BLaER1 treated with 17β-estradiol and CSF1 and Interleukin-3, amounts not matched to agents 10 nM and 100 nM (cell line): ENCODE measurements at regions not wholly inside any gene's neighbourhood (a gene's known extent, or its start where the extent isn't known, plus 50 kb on each side); places are given as distances from the start of the nearest gene placed in this dataset.
"Not testable (repeated sequence)": the region's sequence is repeated elsewhere in the genome, so short reads cannot be mapped to it uniquely, and the experiment has no call there.

Experiments used
- H3K27ac ChIP-seq, 11 experiments: shearing (Covaris generic); formaldehyde crosslinking; 2 replicates each; pipeline ENCODE4 v1.8.1; 2022
- H3K27me3 ChIP-seq, 11 experiments: shearing (Covaris generic); formaldehyde crosslinking; 2 replicates each; pipeline ENCODE4 v1.8.1; 2022
- H3K36me3 ChIP-seq, 11 experiments: shearing (Covaris generic); formaldehyde crosslinking; 2 replicates each; pipeline ENCODE4 v1.8.1; 2022
- H3K4me1 ChIP-seq, 10 experiments: shearing (Covaris generic); formaldehyde crosslinking; 2 replicates each; pipeline ENCODE4 v1.8.1; 2022
- H3K4me2 ChIP-seq, 11 experiments: shearing (Covaris generic); formaldehyde crosslinking; 2 replicates each; pipeline ENCODE4 v1.8.1; 2022
- H3K4me3 ChIP-seq, 10 experiments: shearing (Covaris generic); formaldehyde crosslinking; 2 replicates each; pipeline ENCODE4 v1.8.1; 2022
- H3K9ac ChIP-seq, 11 experiments: shearing (Covaris generic); formaldehyde crosslinking; 2 replicates each; pipeline ENCODE4 v1.8.1; 2022
- H3K9me3 ChIP-seq, 11 experiments: shearing (Covaris generic); formaldehyde crosslinking; replicated peaks in 1 of 11; 2 replicates each; pipeline ENCODE4 v1.8.1; 2022
- H4K20me1 ChIP-seq, 11 experiments: shearing (Covaris generic); formaldehyde crosslinking; 2 replicates each; pipeline ENCODE4 v1.8.1; 2022
- Cebpa-rat ChIP-seq, 11 experiments: shearing (Covaris generic); IDR thresholded peaks; 2 replicates each; pipeline ENCODE4 v1.8.1; 2022

GRCh38 chr6:126959765-126960164 lies 158.7 kb upstream of the RSPO3 start:
- no peak overlapping the region for H3K27ac ChIP-seq
- no peaks in the 10 kb centered on the region for H4K20me1 ChIP-seq
- no peak overlapping the region for H3K4me3 ChIP-seq
- H3K4me2 ChIP-seq: no peak overlapping the region
- TF ChIP-seq Cebpa-rat (IDR thresholded peaks at IDR 0.05): no peak
- no peaks in the 10 kb centered on the region for H3K9me3 ChIP-seq
- no peaks in the 10 kb centered on the region for H3K36me3 ChIP-seq
- no peaks in the 10 kb centered on the region for H3K27me3 ChIP-seq
- no peaks in the 10 kb centered on the region for H3K4me1 ChIP-seq
- H3K9ac ChIP-seq: no peak overlapping the region

GRCh38 chr6:126963077-126963809 lies 155.2 kb upstream of the RSPO3 start:
- no peaks in the 10 kb centered on the region for H3K27me3 ChIP-seq
- H3K27ac ChIP-seq: no peak overlapping the region
- no peaks in the 10 kb centered on the region for H3K4me1 ChIP-seq
- H3K9me3 ChIP-seq: no peaks in the 10 kb centered on the region
- H3K4me3 ChIP-seq: no peak overlapping the region
- no peaks in the 10 kb centered on the region for H3K36me3 ChIP-seq
- no peak overlapping the region for H3K9ac ChIP-seq
- TF ChIP-seq Cebpa-rat (IDR thresholded peaks at IDR 0.05): no peak
- no peak overlapping the region for H3K4me2 ChIP-seq
- no peaks in the 10 kb centered on the region for H4K20me1 ChIP-seq

- Histone ChIP-seq H3K9me3 (no peaks in the 10 kb centered on the region), H4K20me1 (no peaks in the 10 kb centered on the region), H3K36me3 (no peaks in the 10 kb centered on the region), H3K4me1 (no peaks in the 10 kb centered on the region), H3K27ac (no peak overlapping the region), H3K4me3 (no peak overlapping the region), H3K9ac (no peak overlapping the region), H3K4me2 (no peak overlapping the region), H3K27me3 (no peaks in the 10 kb centered on the region)
- no peak for TF ChIP-seq Cebpa-rat (IDR thresholded peaks at IDR 0.05)
These were observed 151.0 kb upstream of the RSPO3 start for GRCh38 chr6:126967296-126968005.

GRCh38 chr6:126976253-126976797 lies 142.1 kb upstream of the RSPO3 start:
- H3K4me3 ChIP-seq: no peak overlapping the region
- H3K9me3 ChIP-seq: no peaks in the 10 kb centered on the region
- H3K36me3 ChIP-seq: no peaks in the 10 kb centered on the region
- H3K4me1 ChIP-seq: no peaks in the 10 kb centered on the region
- no peak for TF ChIP-seq Cebpa-rat (IDR thresholded peaks at IDR 0.05)
- no peak overlapping the region for H3K4me2 ChIP-seq
- no peaks in the 10 kb centered on the region for H4K20me1 ChIP-seq
- no peak overlapping the region for H3K27ac ChIP-seq
- no peaks in the 10 kb centered on the region for H3K27me3 ChIP-seq
- no peak overlapping the region for H3K9ac ChIP-seq

GRCh38 chr6:126983779-126984178 lies 134.7 kb upstream of the RSPO3 start:
- H3K27ac ChIP-seq: no peak overlapping the region
- no peak overlapping the region for H3K4me3 ChIP-seq
- no peak for TF ChIP-seq Cebpa-rat (IDR thresholded peaks at IDR 0.05)
- H3K36me3 ChIP-seq: no peaks in the 10 kb centered on the region
- no peak overlapping the region for H3K4me2 ChIP-seq
- H3K4me1 ChIP-seq: no peaks in the 10 kb centered on the region
- H3K27me3 ChIP-seq: no peaks in the 10 kb centered on the region
- no peaks in the 10 kb centered on the region for H4K20me1 ChIP-seq
- H3K9ac ChIP-seq: no peak overlapping the region
- no peaks in the 10 kb centered on the region for H3K9me3 ChIP-seq

- not testable (repeated sequence) for H4K20me1 ChIP-seq, H3K4me3 ChIP-seq, H3K9me3 ChIP-seq, H3K36me3 ChIP-seq, H3K27ac ChIP-seq, H3K4me1 ChIP-seq, H3K27me3 ChIP-seq, H3K4me2 ChIP-seq, H3K9ac ChIP-seq
These were observed 130.3 kb upstream of the RSPO3 start for GRCh38 chr6:126988125-126988524.

- no peaks in the 10 kb centered on the region for H3K9me3 ChIP-seq
- H4K20me1 ChIP-seq: no peaks in the 10 kb centered on the region
- no peaks in the 10 kb centered on the region for H3K4me1 ChIP-seq
- H3K4me3 ChIP-seq: no peak overlapping the region
- H3K36me3 ChIP-seq: no peaks in the 10 kb centered on the region
- H3K27me3 ChIP-seq: no peaks in the 10 kb centered on the region
- H3K4me2 ChIP-seq: no peak overlapping the region
- no peak overlapping the region for H3K27ac ChIP-seq
- H3K9ac ChIP-seq: no peak overlapping the region
- TF ChIP-seq Cebpa-rat (IDR thresholded peaks at IDR 0.05): no peak
These were observed 117.8 kb upstream of the RSPO3 start for GRCh38 chr6:127000631-127001030.

GRCh38 chr6:127013865-127014264 lies 104.6 kb upstream of the RSPO3 start:
- Histone ChIP-seq H3K4me1 (no peaks in the 10 kb centered on the region), H3K27ac (no peak overlapping the region), H3K36me3 (no peaks in the 10 kb centered on the region), H3K4me3 (no peak overlapping the region), H3K9ac (no peak overlapping the region), H3K9me3 (no peaks in the 10 kb centered on the region), H4K20me1 (no peaks in the 10 kb centered on the region), H3K27me3 (no peaks in the 10 kb centered on the region), H3K4me2 (no peak overlapping the region)
- TF ChIP-seq Cebpa-rat (IDR thresholded peaks at IDR 0.05): no peak

GRCh38 chr6:127015858-127016257 lies 102.6 kb upstream of the RSPO3 start:
- H3K9me3 ChIP-seq: no peaks in the 10 kb centered on the region
- no peaks in the 10 kb centered on the region for H4K20me1 ChIP-seq
- H3K4me1 ChIP-seq: no peaks in the 10 kb centered on the region
- no peak for TF ChIP-seq Cebpa-rat (IDR thresholded peaks at IDR 0.05)
- H3K36me3 ChIP-seq: no peaks in the 10 kb centered on the region
- no peak overlapping the region for H3K4me3 ChIP-seq
- no peak overlapping the region for H3K27ac ChIP-seq
- H3K4me2 ChIP-seq: no peak overlapping the region
- no peak overlapping the region for H3K9ac ChIP-seq
- no peaks in the 10 kb centered on the region for H3K27me3 ChIP-seq

GRCh38 chr6:127019828-127020227 lies 98.6 kb upstream of the RSPO3 start:
- Histone ChIP-seq H3K27ac (no peak overlapping the region), H3K36me3 (no peaks in the 10 kb centered on the region), H4K20me1 (no peaks in the 10 kb centered on the region)

More at GRCh38 chr6:127019828-127020227, 98.6 kb upstream of the RSPO3 start:
- H3K4me1 ChIP-seq: no peaks in the 10 kb centered on the region
- H3K4me3 ChIP-seq: no peak overlapping the region
- no peak overlapping the region for H3K9ac ChIP-seq
- no peaks in the 10 kb centered on the region for H3K9me3 ChIP-seq
- no peaks in the 10 kb centered on the region for H3K27me3 ChIP-seq
- H3K4me2 ChIP-seq: no peak overlapping the region
- no peak for TF ChIP-seq Cebpa-rat (IDR thresholded peaks at IDR 0.05)
